ENCODE measurements at regions not wholly inside any gene's neighbourhood (a gene's known extent, or its start where the extent isn't known, plus 50 kb on each side); places are given as distances from the start of the nearest gene placed in this dataset.

- TF ChIP-seq EZH2 (IDR thresholded peaks at IDR 0.05; ENCODE audit: insufficient read depth, poor library complexity, severe bottlenecking), result no peak
- no peak for TF ChIP-seq EZH2phosphoT487 (IDR thresholded peaks at IDR 0.05; ENCODE audit: insufficient read depth, low read depth)
Observed at GRCh38 chr1:69377507-69377906, 190.2 kb upstream of the LRRC7 start.

Measured in GM23248 (cell line).